IMR-90 (cell line): ENCODE measurements at regions not wholly inside any gene's neighbourhood (a gene's known extent, or its start where the extent isn't known, plus 50 kb on each side); places are given as distances from the start of the nearest gene placed in this dataset.
"Not testable (repeated sequence)": the region's sequence is repeated elsewhere in the genome, so short reads cannot be mapped to it uniquely, and the experiment has no call there.

Experiments used
- ATAC-seq: fragments of 200-7000 bp; cut with Tn5 transposase; 2 replicates; pipeline ENCODE4 v1.9.1; 2020; ENCODE audit warnings: low read depth, mild to moderate bottlenecking, moderate library complexity
- BruUV-seq: library from RNA; stranded (reverse); fragments of 400-500 nt; replicated peaks from 2 replicates; lab custom pipeline; 2021; lab: Mats Ljungman, UMichigan
- CTCF ChIA-PET: fragments of 300-600 bp; formaldehyde crosslinking; extraction: SDS; loops from one replicate; lab custom pipeline; 2021; ENCODE audit warnings: antibody characterized with exemption; lab: Yijun Ruan, JAX
- POLR2A ChIA-PET: fragments of 300-600 bp; sonication (Branson Sonifier 250); formaldehyde crosslinking; loops from one replicate; lab custom pipeline; 2022; ENCODE audit warnings: antibody characterized with exemption; ENCODE audit not compliant: unreplicated experiment; lab: Charles Lee
- DNase-seq: peaks from one replicate; pipeline ENCODE4 v3.0.0; 2013
- H2AFZ ChIP-seq: replicated peaks from 2 replicates; pipeline ENCODE3; 2013; ENCODE audit warnings: low read length, mild to moderate bottlenecking; ENCODE audit not compliant: poor library complexity
- H2AK5ac ChIP-seq: 2 replicates; pipeline ENCODE4 v1.6.1; 2013; ENCODE audit warnings: low read depth, low read length, inconsistent platforms
- H2AK9ac ChIP-seq: replicated peaks from 2 replicates; pipeline ENCODE3; 2013; ENCODE audit warnings: mild to moderate bottlenecking, low read depth, low read length, moderate library complexity; ENCODE audit not compliant: poor library complexity
- H2BK120ac ChIP-seq: 2 replicates; pipeline ENCODE4 v1.6.1; 2013; ENCODE audit warnings: low read depth, low read length, inconsistent platforms
- H2BK15ac ChIP-seq: 3 replicates; pipeline ENCODE4 v1.6.1; 2013; ENCODE audit warnings: low read depth, low read length, inconsistent platforms
- H2BK20ac ChIP-seq: 2 replicates; pipeline ENCODE4 v1.6.1; 2013; ENCODE audit warnings: low read depth, mild to moderate bottlenecking, inconsistent platforms, low read length, moderate library complexity
- H2BK5ac ChIP-seq: 2 replicates; pipeline ENCODE4 v1.6.1; 2013; ENCODE audit warnings: mild to moderate bottlenecking, low read depth, low read length, inconsistent platforms; ENCODE audit not compliant: poor library complexity, severe bottlenecking
- H3K14ac ChIP-seq: replicated peaks from 2 replicates; pipeline ENCODE4 v1.6.1; 2013; ENCODE audit warnings: low read depth, low read length, inconsistent platforms
- H3K18ac ChIP-seq: 2 replicates; pipeline ENCODE4 v1.6.1; 2013; ENCODE audit warnings: low read depth, low read length, control low read depth
- H3K23ac ChIP-seq: 2 replicates; pipeline ENCODE4 v1.6.1; 2013; ENCODE audit warnings: low read depth, low read length, inconsistent platforms
- H3K27ac ChIP-seq: 2 replicates; pipeline ENCODE4 v1.5.1; 2013; ENCODE audit warnings: mild to moderate bottlenecking, control low read depth, low read length; ENCODE audit not compliant: insufficient read depth
- H3K27me3 ChIP-seq: 2 replicates; pipeline ENCODE4 v1.6.1; 2013; ENCODE audit warnings: low read length; ENCODE audit not compliant: control insufficient read depth, insufficient read depth
- H3K36me3 ChIP-seq: 2 replicates; pipeline ENCODE4 v1.6.1; 2013; ENCODE audit warnings: low read length, mixed read lengths; ENCODE audit not compliant: control insufficient read depth, insufficient read depth
- H3K4ac ChIP-seq: 2 replicates; pipeline ENCODE4 v1.6.1; 2013; ENCODE audit warnings: low read depth, low read length, inconsistent platforms
- H3K4me1 ChIP-seq: 2 replicates; pipeline ENCODE4 v1.6.1; 2013; ENCODE audit warnings: low read length, mixed read lengths; ENCODE audit not compliant: control insufficient read depth, insufficient read depth
- H3K4me2 ChIP-seq: 2 replicates; pipeline ENCODE4 v1.6.1; 2013; ENCODE audit warnings: low read depth, mild to moderate bottlenecking, control low read depth, low read length, moderate library complexity
- H3K4me3 ChIP-seq: 2 replicates; pipeline ENCODE4 v1.5.1; 2013; ENCODE audit warnings: low read depth, mild to moderate bottlenecking, control low read depth, low read length, moderate library complexity; ENCODE audit not compliant: insufficient read depth
- H3K56ac ChIP-seq: 2 replicates; pipeline ENCODE4 v1.6.1; 2013; ENCODE audit warnings: low read length, inconsistent platforms; ENCODE audit not compliant: insufficient read depth; ENCODE audit errors: extremely low read depth
- H3K79me1 ChIP-seq, 2 experiments: 2 replicates each; pipeline ENCODE4 v1.6.1; 2013; ENCODE audit warnings: low read length in 2 of 2, inconsistent platforms in 1 of 2, low read depth in 1 of 2
- H3K9ac ChIP-seq: 2 replicates; pipeline ENCODE4 v1.6.1; 2013; ENCODE audit warnings: low read depth, low read length, control low read depth
- H3K9me1 ChIP-seq: 2 replicates; pipeline ENCODE4 v1.6.1; 2013; ENCODE audit warnings: low read length, inconsistent platforms; ENCODE audit not compliant: insufficient read depth
- H3K9me3 ChIP-seq: 2 replicates; pipeline ENCODE4 v1.6.1; 2013; ENCODE audit warnings: low read length; ENCODE audit not compliant: control insufficient read depth, insufficient read depth
- H4K20me1 ChIP-seq: 2 replicates; pipeline ENCODE4 v1.6.1; 2013; ENCODE audit warnings: low read length, inconsistent platforms; ENCODE audit not compliant: insufficient read depth
- H4K5ac ChIP-seq: 2 replicates; pipeline ENCODE4 v1.6.1; 2013; ENCODE audit warnings: mild to moderate bottlenecking, low read depth, low read length, control low read depth
- H4K8ac ChIP-seq, 2 experiments: 2 replicates each; pipeline ENCODE4 v1.6.1; 2013; ENCODE audit warnings: low read depth in 2 of 2, low read length in 2 of 2, control low read depth in 1 of 2, inconsistent platforms in 1 of 2
- H4K91ac ChIP-seq: 2 replicates; pipeline ENCODE4 v1.6.1; 2013; ENCODE audit warnings: low read depth, low read length, inconsistent platforms; ENCODE audit not compliant: insufficient read depth
- WGBS, 2 experiments: methylation state at CpG; one replicate each; pipeline versions ENCODE4 v1.1.5 to v1.1.7; 2013; ENCODE audit warnings: missing lambda C conversion rate in 2 of 2; ENCODE audit not compliant: insufficient read length in 1 of 2; ENCODE audit errors: extremely low coverage in 2 of 2; 5-methylcytosine and 5-hydroxymethylcytosine counted together
- dilution Hi-C: fragments of 300-500 bp; cut with HindIII; formaldehyde crosslinking; loops from one replicate; pipeline ENCODE4 v1.14.3; 2018; ENCODE audit warnings: low sequenced_read_pairs; ENCODE audit not compliant: unreplicated experiment
- in situ Hi-C: fragments of 300-500 bp; cut with MboI; formaldehyde crosslinking; loops from 3 replicates; pipeline ENCODE4 v1.14.3; 2019; ENCODE audit warnings: low sequenced_read_pairs, inconsistent platforms, mixed read lengths
- intact Hi-C: fragments of 100-400 bp; cut with micrococcal nuclease; formaldehyde crosslinking; loops from 2 replicates; pipeline ENCODE4 v1.10.0; 2022

- H3K27me3 ChIP-seq, H3K79me1 ChIP-seq, H2BK15ac ChIP-seq, H3K4me2 ChIP-seq, H3K9me1 ChIP-seq, H4K91ac ChIP-seq, H2BK120ac ChIP-seq, BruUV-seq, H2BK20ac ChIP-seq, H4K20me1 ChIP-seq, POLR2A ChIA-PET, H3K56ac ChIP-seq, intact Hi-C loops, ATAC-seq, in situ Hi-C loops, H3K27ac ChIP-seq, H3K9ac ChIP-seq, H3K14ac ChIP-seq, H2AFZ ChIP-seq, DNase-seq, H3K18ac ChIP-seq, H3K4me1 ChIP-seq, CTCF ChIA-PET, H3K4ac ChIP-seq, H2AK5ac ChIP-seq, H2BK5ac ChIP-seq, dilution Hi-C loops, H3K9me3 ChIP-seq, H2AK9ac ChIP-seq, H3K4me3 ChIP-seq, H4K5ac ChIP-seq, H3K23ac ChIP-seq, H3K36me3 ChIP-seq, H4K8ac ChIP-seq: not testable (repeated sequence)
- WGBS, 2 experiments, result 58% methylated on average over 3 of the region's 3 CpGs; no CpG with 5 or more reads in 1 of the 2 experiments
These were observed 1029.5 kb upstream of the COX7C start for GRCh38 chr5:85588268-85588667.
